Ovary (tissue), 7 donors: ENCODE measurements at regions not wholly inside any gene's neighbourhood (a gene's known extent, or its start where the extent isn't known, plus 50 kb on each side); places are given as distances from the start of the nearest gene placed in this dataset.

ENCODE experiments used
- DNase-seq, 5 donors: peaks; one replicate each; pipeline ENCODE4 v3.0.0-alpha.2; 2019 to 2020
- H3K27ac ChIP-seq, 2 donors: fragments of 200-600 bp; one replicate each; pipeline versions ENCODE4 v1.5.1 to v1.8.0; 2019 to 2022
- H3K27me3 ChIP-seq: fragments of 200-600 bp; one replicate; pipeline ENCODE4 v1.8.0; 2022
- H3K36me3 ChIP-seq: fragments of 200-600 bp; sonication (generic); one replicate; pipeline ENCODE4 v1.5.1; 2019
- H3K4me1 ChIP-seq: one replicate; pipeline ENCODE4 v1.8.1; 2013; ENCODE audit warnings: mild to moderate bottlenecking, moderate library complexity; ENCODE audit not compliant: insufficient read depth
- H3K4me3 ChIP-seq: fragments of 200-600 bp; sonication (generic); one replicate; pipeline ENCODE4 v1.5.1; 2017
- H3K9me3 ChIP-seq, 2 donors: fragments of 200-600 bp in 1 of 2; sonication (generic) in 1 of 2; one replicate each; pipeline versions ENCODE4 v1.5.1 to v1.8.1; 2013 to 2019; ENCODE audit warnings: mild to moderate bottlenecking in 1 of 2, moderate library complexity in 1 of 2
- EP300 ChIP-seq: sonication (generic); formaldehyde crosslinking; IDR thresholded peaks from one replicate; pipeline ENCODE4 v1.6.1; 2017; ENCODE audit warnings: antibody characterized with exemption
- POLR2A ChIP-seq: fragments of 450-650 bp; IDR thresholded peaks from one replicate; pipeline ENCODE4 v1.6.1; 2017; ENCODE audit warnings: antibody characterized with exemption, mild to moderate bottlenecking, moderate library complexity
- WGBS, 3 donors: extraction: QIAGEN DNeasy Blood & Tissue Kit in 1 of 3; methylation state at CpG; one replicate each; pipeline versions ENCODE4 v1.1.5 to v1.1.7; 2013 to 2017; 5-methylcytosine and 5-hydroxymethylcytosine counted together
- intact Hi-C, 4 donors: fragments of 100-400 bp; cut with DNase I; formaldehyde crosslinking; loops; one replicate each; pipeline versions ENCODE4 v1.11.0 to v1.15.1; 2022 to 2023
- TF ChIP-seq, protein P1 (sequence below), 3 donors: fragments of 450-650 bp in 2 of 3; fragments of 200-600 bp in 1 of 3; IDR thresholded peaks; one replicate each; pipeline versions ENCODE4 v1.5.1 to v1.8.0; 2016 to 2022; ENCODE audit warnings: antibody characterized with exemption in 3 of 3, mild to moderate bottlenecking in 1 of 3
- donor health status: DM: no; HTN: no; CAD: no; lungs with moderate emphysema.
- donor health status: DM: no; HTN: no; CAD: no.
- donor health status: Bipolar disorder and iron deficiency.
- donor health status: DM: no; HTN: no; CAD: no.
- donor health status: DM: yes; HTN: yes; CAD: no.

DNA sequence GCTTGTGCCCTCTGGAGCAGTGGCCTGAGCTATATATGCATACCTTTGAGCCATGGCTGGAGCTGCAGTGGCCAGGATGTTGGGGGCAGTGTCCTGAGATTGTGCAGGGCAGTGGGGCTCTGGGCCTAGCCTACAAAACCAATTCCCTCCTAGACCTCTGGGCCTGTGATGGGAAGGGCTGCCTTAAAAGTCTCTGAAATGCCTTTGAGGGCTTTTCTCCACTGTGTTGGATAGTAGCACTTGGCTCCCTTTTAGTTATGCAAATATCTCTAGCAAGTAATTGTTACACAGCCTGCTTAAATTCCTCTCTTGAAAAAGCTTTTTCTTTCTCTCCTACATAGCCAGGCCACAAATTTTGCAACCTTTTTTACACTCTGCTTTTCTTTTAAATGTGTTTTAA, 426.4 kb downstream of the ACTR3B start:
- H3K36me3 ChIP-seq: no peaks in the 10 kb centered on the region
- no peak overlapping the region for H3K27ac ChIP-seq
- H3K4me3 ChIP-seq: no peak overlapping the region
- no peak for DNase-seq
- no peaks in the 10 kb centered on the region for H3K9me3 ChIP-seq
- no peaks in the 10 kb centered on the region for H3K4me1 ChIP-seq
- TF ChIP-seq EP300 (no peak), POLR2A (no peak)
- TF ChIP-seq, protein P1, sequence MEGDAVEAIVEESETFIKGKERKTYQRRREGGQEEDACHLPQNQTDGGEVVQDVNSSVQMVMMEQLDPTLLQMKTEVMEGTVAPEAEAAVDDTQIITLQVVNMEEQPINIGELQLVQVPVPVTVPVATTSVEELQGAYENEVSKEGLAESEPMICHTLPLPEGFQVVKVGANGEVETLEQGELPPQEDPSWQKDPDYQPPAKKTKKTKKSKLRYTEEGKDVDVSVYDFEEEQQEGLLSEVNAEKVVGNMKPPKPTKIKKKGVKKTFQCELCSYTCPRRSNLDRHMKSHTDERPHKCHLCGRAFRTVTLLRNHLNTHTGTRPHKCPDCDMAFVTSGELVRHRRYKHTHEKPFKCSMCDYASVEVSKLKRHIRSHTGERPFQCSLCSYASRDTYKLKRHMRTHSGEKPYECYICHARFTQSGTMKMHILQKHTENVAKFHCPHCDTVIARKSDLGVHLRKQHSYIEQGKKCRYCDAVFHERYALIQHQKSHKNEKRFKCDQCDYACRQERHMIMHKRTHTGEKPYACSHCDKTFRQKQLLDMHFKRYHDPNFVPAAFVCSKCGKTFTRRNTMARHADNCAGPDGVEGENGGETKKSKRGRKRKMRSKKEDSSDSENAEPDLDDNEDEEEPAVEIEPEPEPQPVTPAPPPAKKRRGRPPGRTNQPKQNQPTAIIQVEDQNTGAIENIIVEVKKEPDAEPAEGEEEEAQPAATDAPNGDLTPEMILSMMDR (IDR thresholded peaks at IDR 0.05): no peak
- no peaks in the 10 kb centered on the region for H3K27me3 ChIP-seq
- intact Hi-C loops: no loop called here

GRCh38 chr7:153188161-153188560, 428.6 kb downstream of the ACTR3B start:
- intact Hi-C loops: no loop called here
- no peak for DNase-seq
- Histone ChIP-seq H3K27me3 (no peaks in the 10 kb centered on the region), H3K4me1 (no peaks in the 10 kb centered on the region), H3K27ac (no peak overlapping the region), H3K4me3 (no peak overlapping the region), H3K36me3 (no peaks in the 10 kb centered on the region), H3K9me3 (no peaks in the 10 kb centered on the region)
- TF ChIP-seq, protein P1 (IDR thresholded peaks at IDR 0.05): no peak
- TF ChIP-seq EP300 (no peak), POLR2A (no peak)
- 65 to 78% (median 68%) methylated on average over 3 of the region's 3 CpGs for WGBS, 3 donors

DNA sequence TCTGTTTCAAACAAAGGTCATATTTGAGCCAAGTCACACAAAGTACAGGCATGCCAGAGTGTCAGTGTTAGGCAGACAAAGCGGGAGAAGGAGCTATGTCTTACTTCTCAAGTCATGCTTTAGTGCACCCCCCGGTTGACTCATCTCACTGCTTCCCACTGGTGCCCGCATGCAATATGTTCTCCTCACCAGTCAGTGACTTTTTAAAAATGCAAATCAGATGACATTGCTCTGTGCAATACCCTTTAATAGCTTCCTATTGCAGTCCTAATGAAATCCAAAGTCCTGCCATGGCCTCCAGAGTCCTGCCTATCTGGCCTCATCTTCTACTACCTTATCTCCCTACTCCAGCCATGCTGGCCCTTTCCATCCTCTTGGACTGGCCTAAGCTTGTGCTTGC, 429.1 kb downstream of the ACTR3B start:
- H3K27me3 ChIP-seq: no peaks in the 10 kb centered on the region

GRCh38 chr7:153190452-153190851, 430.9 kb downstream of the ACTR3B start:
- H3K27me3 ChIP-seq: no peaks in the 10 kb centered on the region
- DNase-seq: no peak
- no peak overlapping the region for H3K27ac ChIP-seq
- intact Hi-C loops: no loop called here
- no peaks in the 10 kb centered on the region for H3K36me3 ChIP-seq
- H3K9me3 ChIP-seq: no peaks in the 10 kb centered on the region
- TF ChIP-seq, protein P1 (IDR thresholded peaks at IDR 0.05): no peak
- TF ChIP-seq POLR2A (no peak), EP300 (no peak)
- H3K4me3 ChIP-seq: no peak overlapping the region
- WGBS, 3 donors: 66 to 72% (median 68%) methylated on average over 3 of the region's 3 CpGs
- H3K4me1 ChIP-seq: no peaks in the 10 kb centered on the region

More for the DNA sequence above, 429.1 kb downstream of the ACTR3B start:
- DNase-seq: no peak
- Histone ChIP-seq H3K36me3 (no peaks in the 10 kb centered on the region), H3K4me3 (no peak overlapping the region), H3K9me3 (no peaks in the 10 kb centered on the region), H3K4me1 (no peaks in the 10 kb centered on the region), H3K27ac (no peak overlapping the region)
- WGBS, 3 donors: 90 to 94% (median 93%) methylated on average over 3 of the region's 3 CpGs
- TF ChIP-seq EP300: no peak
- TF ChIP-seq POLR2A: no peak
- TF ChIP-seq, protein P1 (IDR thresholded peaks at IDR 0.05): no peak
- intact Hi-C loops: no loop called here

GRCh38 chr7:153190986-153191385, 431.4 kb downstream of the ACTR3B start:
- DNase-seq: no peak
- H3K4me1 ChIP-seq: no peaks in the 10 kb centered on the region
- no peak overlapping the region for H3K27ac ChIP-seq
- intact Hi-C loops: no loop called here
- no peak for TF ChIP-seq EP300
- TF ChIP-seq, protein P1 (IDR thresholded peaks at IDR 0.05): no peak
- WGBS, 3 donors: 84 to 91% (median 86%) methylated on average over 4 of the region's 4 CpGs
- no peaks in the 10 kb centered on the region for H3K27me3 ChIP-seq
- H3K4me3 ChIP-seq: no peak overlapping the region
- no peaks in the 10 kb centered on the region for H3K9me3 ChIP-seq
- no peaks in the 10 kb centered on the region for H3K36me3 ChIP-seq
